NOMO-1 treated with dmso at 0.1 percent for 144 hours (cell line): ENCODE measurements at regions not wholly inside any gene's neighbourhood (a gene's known extent, or its start where the extent isn't known, plus 50 kb on each side); places are given as distances from the start of the nearest gene placed in this dataset.

Experiments used
- DNase-seq: peaks from one replicate; lab custom pipeline; 2025; ENCODE audit not compliant: unreplicated experiment; lab: John Stamatoyannopoulos, UW

- no peak for DNase-seq
Measured at GRCh38 chr2:83085869-83086268, 1373.2 kb downstream of the SUCLG1 start.

DNA sequence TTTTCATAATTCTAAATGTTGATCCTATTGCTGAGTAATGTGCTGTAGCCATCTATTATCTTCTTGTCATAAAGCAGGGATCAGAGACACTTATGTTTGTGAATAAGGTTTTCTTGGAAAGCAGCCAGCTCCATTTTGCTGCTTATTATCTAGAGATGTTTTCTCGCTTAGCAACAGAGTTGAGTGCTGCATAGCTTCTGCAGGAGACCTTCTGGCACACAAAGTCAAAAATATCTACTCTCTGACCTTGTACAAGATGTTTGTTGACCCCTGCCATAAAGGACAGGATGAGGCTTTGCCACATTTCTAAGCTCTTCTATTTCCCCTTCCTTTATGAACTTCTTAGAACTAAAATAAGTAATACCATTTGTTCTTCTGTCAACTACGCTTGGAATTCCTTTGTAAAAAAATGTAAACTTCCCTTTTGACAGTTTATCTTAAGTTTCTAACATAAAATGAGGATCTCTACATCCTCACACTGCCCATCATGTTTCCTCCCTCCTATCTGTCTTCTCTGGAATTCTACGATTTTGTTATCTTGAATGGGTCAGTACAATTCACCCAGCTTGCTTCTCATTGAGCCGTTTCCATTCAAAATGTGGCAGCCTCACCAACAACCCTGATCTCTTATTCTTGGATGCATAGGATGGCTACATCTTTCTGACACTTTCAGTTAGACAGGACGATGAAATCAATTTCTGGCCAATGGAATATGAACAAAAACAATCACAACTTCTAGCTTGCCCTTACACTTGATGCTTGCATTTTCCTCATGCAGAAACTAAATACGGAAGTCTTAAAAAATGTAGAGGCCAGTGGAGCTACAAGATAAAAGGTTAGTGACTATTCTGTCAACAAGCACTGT, 1377.0 kb downstream of the SUCLG1 start:
- DNase-seq, result no peak

- no peak for DNase-seq
Measured at GRCh38 chr2:83079007-83079406, 1380.1 kb downstream of the SUCLG1 start.

- no peak for DNase-seq
Measured at GRCh38 chr2:83072767-83073166, 1386.3 kb downstream of the SUCLG1 start.

DNA sequence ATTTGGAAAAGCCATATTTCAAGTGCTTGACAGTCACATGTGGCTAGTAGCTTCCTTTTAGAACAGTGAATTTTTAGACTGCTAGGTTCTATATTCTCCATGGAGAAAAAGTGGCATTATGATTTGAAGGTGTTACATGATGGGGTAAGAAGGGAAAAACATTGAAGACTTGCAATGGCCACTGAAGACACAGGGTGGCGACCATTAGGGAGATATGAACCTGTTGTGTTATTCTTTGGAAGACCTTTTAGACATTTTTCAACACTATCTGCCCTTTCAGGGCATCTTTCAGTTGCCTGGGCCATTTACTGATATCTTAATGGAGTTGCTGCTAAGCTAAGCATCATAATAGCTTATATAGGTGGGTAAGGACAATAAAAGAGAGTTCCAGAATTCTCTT, 1387.2 kb downstream of the SUCLG1 start:
- no peak for DNase-seq

GRCh38 chr2:83071352-83071751, 1387.7 kb downstream of the SUCLG1 start:
- DNase-seq, result no peak

GRCh38 chr2:83069724-83070123, 1389.4 kb downstream of the SUCLG1 start:
- DNase-seq, result no peak

GRCh38 chr2:83068714-83069113, 1390.4 kb downstream of the SUCLG1 start:
- no peak for DNase-seq

DNA sequence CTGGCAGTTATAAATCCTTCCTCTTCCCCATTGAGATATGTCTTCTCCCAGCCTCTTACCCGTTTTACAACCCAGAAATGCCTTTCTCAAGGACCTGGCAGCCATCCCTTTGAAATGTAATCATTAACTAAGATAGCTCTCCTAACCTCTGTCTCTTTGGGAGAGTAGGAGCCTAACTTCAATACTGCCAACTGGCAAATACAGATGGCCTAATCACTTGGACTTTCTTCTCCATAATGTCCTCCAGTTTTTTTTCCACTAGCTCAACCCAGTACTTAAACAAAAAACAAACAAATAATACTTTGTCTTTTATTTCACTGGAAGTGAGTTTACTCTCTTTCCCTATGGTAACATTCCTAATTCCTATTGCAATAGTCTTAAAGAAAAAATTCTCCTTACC, 1391.1 kb downstream of the SUCLG1 start:
- no peak for DNase-seq

- DNase-seq, result no peak
Measured at GRCh38 chr2:83063933-83064332, 1395.1 kb downstream of the SUCLG1 start.

DNA sequence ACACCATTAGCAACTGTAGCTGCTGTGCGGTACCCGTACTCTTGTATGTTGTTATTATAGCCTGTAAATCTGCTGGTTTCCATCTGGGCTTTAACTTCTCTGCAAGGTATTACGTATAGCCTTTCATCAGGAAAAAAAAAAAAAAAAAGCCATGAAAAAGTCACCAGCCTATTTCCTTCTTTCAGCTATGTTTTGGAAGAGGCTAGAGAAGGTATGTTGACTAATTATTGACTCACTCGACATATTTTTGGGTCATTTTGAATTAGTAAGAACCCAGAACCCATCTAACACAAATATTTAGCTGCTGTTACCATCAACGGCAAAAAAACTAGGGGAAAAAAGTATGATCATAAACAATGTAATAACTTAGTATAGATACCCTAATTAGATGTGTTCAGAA, 1395.6 kb downstream of the SUCLG1 start:
- no peak for DNase-seq

DNA sequence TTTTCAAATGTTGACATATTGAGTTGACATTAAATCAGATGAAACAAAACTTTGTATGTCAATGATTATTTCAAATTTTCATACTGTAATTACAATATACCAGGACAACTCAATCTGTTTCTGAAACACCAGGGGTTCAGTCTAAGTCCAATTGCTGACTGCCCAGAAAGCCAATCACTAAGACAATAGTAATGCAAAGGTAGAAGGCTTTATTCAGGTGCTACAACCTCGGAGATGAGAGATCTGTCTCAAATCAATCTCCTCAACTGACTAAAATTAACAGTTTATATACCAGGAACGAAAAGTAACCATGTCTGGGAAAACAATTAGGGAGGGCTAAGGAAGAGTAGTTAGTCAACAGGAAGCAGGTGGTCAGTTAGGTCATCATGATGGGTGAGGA, 1400.4 kb downstream of the SUCLG1 start:
- DNase-seq, result no peak

- no peak for DNase-seq
Measured at GRCh38 chr2:83055376-83056010, 1403.6 kb downstream of the SUCLG1 start.

DNA sequence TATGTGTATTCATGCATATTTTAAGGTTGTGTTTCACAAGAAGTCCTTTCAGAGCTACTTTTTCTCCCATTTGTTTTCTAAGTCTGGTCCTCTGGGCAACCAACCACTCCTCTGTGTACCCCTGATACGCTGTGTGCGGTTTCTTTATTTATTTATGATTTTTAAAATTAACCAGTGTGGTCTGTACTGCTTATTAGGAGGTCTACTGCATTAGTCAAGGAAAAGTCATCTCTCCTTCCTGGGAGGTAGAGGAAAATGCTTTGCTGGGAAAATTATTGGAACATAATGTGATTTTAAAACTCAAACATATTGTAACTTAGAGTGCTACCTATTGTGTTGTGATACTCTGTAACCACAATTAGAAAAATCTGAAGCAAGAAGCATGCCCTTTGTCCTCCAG, 1404.3 kb downstream of the SUCLG1 start:
- DNase-seq, result no peak

GRCh38 chr2:83051538-83052170, 1407.4 kb downstream of the SUCLG1 start:
- DNase-seq, result no peak

- no peak for DNase-seq
Measured at GRCh38 chr2:83042053-83042452, 1417.0 kb downstream of the SUCLG1 start.

DNA sequence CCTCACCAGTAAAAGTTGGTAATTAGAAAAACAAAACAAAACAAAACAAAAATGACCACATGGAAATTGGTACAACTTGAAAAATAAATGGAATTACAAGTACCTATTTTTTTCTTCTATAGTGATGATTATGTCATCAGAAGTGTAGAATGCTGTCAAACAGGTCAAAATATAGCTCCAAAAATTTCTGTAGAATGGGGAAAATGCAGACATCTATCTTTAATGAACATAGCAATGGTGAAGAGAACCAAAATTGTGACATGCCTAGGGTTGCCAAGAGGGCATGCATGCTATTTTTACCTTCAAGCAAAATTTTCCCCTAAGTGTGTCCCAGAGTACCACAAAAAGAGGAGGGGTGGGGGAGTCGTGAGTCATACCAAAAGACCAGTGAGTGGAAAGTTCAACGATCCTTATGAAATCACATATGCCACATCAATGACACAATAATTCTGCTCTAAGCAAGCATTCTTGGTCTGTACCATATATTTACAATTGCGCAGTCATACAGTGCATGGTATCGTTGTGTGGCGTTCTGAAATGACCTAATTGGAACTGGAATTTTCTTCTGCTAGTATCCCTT, 1436.4 kb downstream of the SUCLG1 start:
- DNase-seq, result no peak

DNA sequence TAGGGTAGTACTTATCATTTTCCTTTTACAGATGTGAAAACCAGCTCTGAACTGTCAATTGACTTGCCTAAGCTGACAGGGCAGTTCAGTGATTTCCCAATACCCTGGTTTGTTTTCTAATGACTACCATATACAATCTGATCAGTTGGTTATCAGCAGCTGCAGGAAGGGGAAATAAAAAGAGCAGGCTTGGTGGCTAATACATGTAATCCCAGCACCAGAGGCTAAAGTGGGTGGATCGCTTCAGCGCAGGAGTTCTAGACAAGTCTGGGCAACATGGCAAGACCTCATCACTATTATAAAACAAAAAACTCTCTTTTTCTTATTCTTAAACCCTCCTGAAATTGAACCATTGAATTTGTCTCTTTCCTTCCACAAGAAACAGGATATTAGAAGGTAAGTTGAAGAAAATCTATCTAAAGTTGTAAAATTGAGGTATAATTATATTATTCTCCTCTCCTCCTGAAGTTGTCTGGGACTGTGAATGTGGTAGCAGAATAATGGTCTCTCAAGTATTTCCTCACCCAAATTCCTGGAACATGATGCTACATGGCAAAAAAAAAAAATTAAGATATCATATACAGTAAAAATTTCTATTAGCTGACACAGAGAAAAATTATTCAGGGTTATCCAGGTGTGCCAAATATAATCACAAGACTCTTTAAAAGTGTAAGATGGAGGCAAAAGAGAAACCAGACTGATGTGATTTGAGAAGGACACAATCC, 1441.6 kb downstream of the SUCLG1 start:
- no peak for DNase-seq

DNA sequence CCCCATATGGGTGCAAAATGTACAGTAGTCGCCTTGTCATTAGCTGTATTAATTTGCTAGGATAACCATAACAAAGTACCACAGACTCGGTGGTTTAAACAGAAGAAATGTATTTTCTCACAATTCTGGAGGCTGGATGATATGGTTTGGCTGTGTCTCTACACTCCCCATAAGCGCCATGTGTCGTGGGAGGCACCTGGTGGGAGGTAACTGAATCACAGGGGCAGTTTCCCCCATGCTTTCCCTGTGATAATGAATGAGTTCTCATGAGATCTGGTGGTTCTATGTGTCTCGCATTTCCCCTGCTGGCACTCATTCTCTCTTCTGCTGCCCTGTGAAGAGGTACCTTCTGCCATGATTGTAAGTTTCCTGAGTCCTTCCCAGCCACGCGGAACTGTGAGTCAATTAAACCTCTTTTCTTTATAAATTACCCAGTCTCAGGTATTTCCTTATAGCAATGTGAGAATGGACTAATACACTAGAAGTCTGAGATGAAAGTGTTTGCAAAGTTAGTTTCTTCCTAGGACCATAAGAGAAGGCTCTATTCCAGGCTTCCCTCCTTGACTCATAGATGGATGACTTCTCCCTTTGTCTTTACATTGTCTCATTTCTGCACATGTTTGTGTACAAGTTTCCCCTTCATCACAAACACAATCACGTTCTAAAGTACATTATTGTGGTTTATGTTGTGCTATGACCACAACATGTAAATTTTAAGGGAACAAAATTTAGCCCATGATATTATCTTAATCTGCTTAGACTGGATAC, 1442.6 kb downstream of the SUCLG1 start:
- DNase-seq, result no peak

- DNase-seq, result no peak
Measured at GRCh38 chr2:83015900-83016299, 1443.2 kb downstream of the SUCLG1 start.
